Mucosa of rectum (tissue), 2 donors: ENCODE measurements at regions not wholly inside any gene's neighbourhood (a gene's known extent, or its start where the extent isn't known, plus 50 kb on each side); places are given as distances from the start of the nearest gene placed in this dataset.

ENCODE experiments used
- H3K27ac ChIP-seq, 2 donors: one replicate each; pipeline ENCODE4 v1.7.0; 2013; ENCODE audit warnings: inconsistent platforms in 2 of 2, low read depth in 2 of 2, low read length in 2 of 2
- H3K27me3 ChIP-seq, 2 donors: one replicate each; pipeline ENCODE4 v1.7.0; 2013; ENCODE audit warnings: low read length in 2 of 2; ENCODE audit not compliant: control insufficient read depth in 2 of 2, insufficient read depth in 2 of 2
- H3K36me3 ChIP-seq, 2 donors: one replicate each; pipeline ENCODE4 v1.7.0; 2013; ENCODE audit warnings: low read length in 2 of 2; ENCODE audit not compliant: control insufficient read depth in 2 of 2, insufficient read depth in 2 of 2
- H3K4me1 ChIP-seq, 2 donors: one replicate each; pipeline ENCODE4 v1.7.0; 2013; ENCODE audit warnings: low read length in 2 of 2, mild to moderate bottlenecking in 1 of 2; ENCODE audit not compliant: control insufficient read depth in 2 of 2, insufficient read depth in 2 of 2
- H3K4me3 ChIP-seq, 2 donors: one replicate each; pipeline ENCODE4 v1.7.0; 2013; ENCODE audit warnings: low read length in 2 of 2
- H3K9ac ChIP-seq, 2 donors: one replicate each; pipeline ENCODE4 v1.7.0; 2013; ENCODE audit warnings: low read length in 2 of 2, low read depth in 1 of 2, mild to moderate bottlenecking in 1 of 2
- H3K9me3 ChIP-seq, 2 donors: one replicate each; pipeline ENCODE4 v1.7.0; 2013; ENCODE audit warnings: low read length in 2 of 2; ENCODE audit not compliant: control insufficient read depth in 2 of 2
- donor health status: healthy.
- donor health status: Normal muscosa, but diverticular disease.

DNA sequence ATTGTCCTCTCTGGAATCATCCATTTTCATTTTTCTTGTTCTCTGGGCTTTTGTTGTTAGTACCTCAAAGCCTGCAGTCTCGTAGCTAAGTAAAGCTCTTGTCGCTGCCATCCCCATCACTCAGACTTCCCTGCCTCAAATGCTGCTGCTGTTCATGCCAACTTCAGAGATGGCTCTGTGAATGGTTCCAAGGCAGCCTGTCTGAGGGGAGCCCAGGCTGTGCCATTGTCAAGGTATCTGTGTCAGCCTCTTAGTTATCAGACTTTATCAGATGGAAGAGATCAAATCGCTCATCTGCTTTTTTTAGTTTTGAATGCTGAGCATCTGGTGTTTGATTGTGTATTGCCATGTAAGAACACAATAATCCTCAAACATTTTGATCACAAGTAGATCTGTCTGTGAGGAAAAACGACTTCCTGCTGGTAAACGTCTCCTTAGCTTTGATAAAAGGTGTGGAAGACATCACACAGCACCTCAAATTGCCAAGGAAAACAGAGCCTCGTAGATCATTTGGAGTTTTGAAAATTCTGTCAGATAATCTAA lies 304.2 kb upstream of the ZC3H12C start:
- H3K4me3 ChIP-seq, result no peak overlapping the region
- H3K27me3 ChIP-seq, result no peaks in the 10 kb centered on the region
- H3K9ac ChIP-seq, result no peak overlapping the region
- H3K36me3 ChIP-seq, result no peaks in the 10 kb centered on the region
- H3K4me1 ChIP-seq, result no peaks in the 10 kb centered on the region
- no peak overlapping the region for H3K27ac ChIP-seq
- no peaks in the 10 kb centered on the region for H3K9me3 ChIP-seq

DNA sequence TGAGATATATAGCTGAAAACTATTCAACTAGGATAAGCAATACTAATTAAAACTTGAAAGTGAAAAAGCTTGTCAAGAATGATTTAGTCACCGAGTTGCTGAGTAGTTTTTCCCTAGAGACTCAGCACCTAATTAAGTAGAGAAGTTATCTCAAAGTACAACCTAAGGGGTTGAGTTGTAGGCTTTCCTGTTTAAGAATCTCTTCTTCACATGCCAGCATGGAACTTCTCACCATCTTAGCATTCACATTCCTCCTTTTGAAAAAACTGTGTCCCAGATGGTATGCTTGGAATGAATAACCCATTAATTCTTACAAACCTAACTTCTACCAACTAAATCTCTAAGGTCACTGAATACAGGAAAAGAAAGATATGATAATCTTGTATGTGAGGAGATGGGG lies 303.3 kb upstream of the ZC3H12C start:
- Histone ChIP-seq H3K27ac (no peak overlapping the region), H3K4me3 (no peak overlapping the region), H3K9ac (no peak overlapping the region), H3K4me1 (no peaks in the 10 kb centered on the region), H3K27me3 (no peaks in the 10 kb centered on the region), H3K9me3 (no peaks in the 10 kb centered on the region), H3K36me3 (no peaks in the 10 kb centered on the region)

DNA sequence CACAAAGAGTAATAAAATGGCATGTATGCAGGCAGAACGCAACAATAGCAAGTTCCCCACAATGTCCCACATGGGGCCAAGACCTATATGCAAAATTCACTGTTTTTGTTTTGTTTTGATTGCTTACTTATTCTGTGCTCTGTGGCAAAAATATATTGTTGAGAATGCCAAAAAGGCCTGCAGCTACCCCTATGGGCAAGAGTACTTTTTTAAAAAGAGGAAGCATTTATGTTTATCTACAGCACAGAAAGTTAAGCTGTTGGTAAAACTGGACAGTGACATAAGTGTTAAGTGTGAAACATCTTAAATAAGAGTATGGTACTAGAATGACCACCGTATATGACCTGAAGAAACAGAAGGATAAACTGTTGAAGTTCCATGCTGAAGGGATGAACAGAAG lies 301.9 kb upstream of the ZC3H12C start:
- Histone ChIP-seq H3K36me3 (no peaks in the 10 kb centered on the region), H3K27ac (no peak overlapping the region)

GRCh38 chr11:109794501-109794900 lies 298.7 kb upstream of the ZC3H12C start:
- no peak overlapping the region for H3K27ac ChIP-seq
- no peaks in the 10 kb centered on the region for H3K36me3 ChIP-seq
- no peak overlapping the region for H3K9ac ChIP-seq
- H3K4me3 ChIP-seq, result no peak overlapping the region
- no peaks in the 10 kb centered on the region for H3K9me3 ChIP-seq
- no peaks in the 10 kb centered on the region for H3K27me3 ChIP-seq
- no peaks in the 10 kb centered on the region for H3K4me1 ChIP-seq

More for the DNA sequence above, 301.9 kb upstream of the ZC3H12C start:
- Histone ChIP-seq H3K4me1 (no peaks in the 10 kb centered on the region), H3K27me3 (no peaks in the 10 kb centered on the region), H3K9me3 (no peaks in the 10 kb centered on the region), H3K4me3 (no peak overlapping the region), H3K9ac (no peak overlapping the region)

- Histone ChIP-seq H3K9ac (no peak overlapping the region), H3K9me3 (no peaks in the 10 kb centered on the region), H3K27ac (no peak overlapping the region), H3K4me1 (no peaks in the 10 kb centered on the region), H3K27me3 (no peaks in the 10 kb centered on the region), H3K36me3 (no peaks in the 10 kb centered on the region), H3K4me3 (no peak overlapping the region)
Measured at GRCh38 chr11:109795234-109795633, 298.0 kb upstream of the ZC3H12C start.

DNA sequence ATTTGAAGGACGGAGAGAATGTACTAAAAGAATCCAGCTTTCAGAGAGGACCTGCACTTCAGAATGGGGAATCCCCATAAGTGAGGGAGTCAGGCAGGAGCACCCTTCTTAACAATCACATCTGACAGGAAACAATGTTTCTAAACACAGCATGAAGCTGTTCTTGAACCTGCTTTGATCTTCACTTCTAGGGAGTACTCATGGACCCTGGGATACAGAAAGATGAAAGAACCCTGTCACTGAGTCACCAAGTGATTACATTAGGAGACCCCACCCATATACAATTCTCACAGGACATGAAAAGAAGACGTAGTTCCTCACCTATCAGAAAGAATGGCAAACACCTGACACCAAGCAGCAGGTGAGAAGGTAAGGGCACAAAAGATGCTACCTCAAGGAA lies 296.9 kb upstream of the ZC3H12C start:
- no peak overlapping the region for H3K27ac ChIP-seq
- no peak overlapping the region for H3K4me3 ChIP-seq
- H3K36me3 ChIP-seq, result no peaks in the 10 kb centered on the region
- H3K4me1 ChIP-seq, result no peaks in the 10 kb centered on the region
- no peaks in the 10 kb centered on the region for H3K9me3 ChIP-seq
- no peaks in the 10 kb centered on the region for H3K27me3 ChIP-seq
- H3K9ac ChIP-seq, result no peak overlapping the region

- H3K27ac ChIP-seq, result no peak overlapping the region
- no peaks in the 10 kb centered on the region for H3K36me3 ChIP-seq
- H3K4me3 ChIP-seq, result no peak overlapping the region
- no peaks in the 10 kb centered on the region for H3K27me3 ChIP-seq
- H3K4me1 ChIP-seq, result no peaks in the 10 kb centered on the region
- H3K9ac ChIP-seq, result no peak overlapping the region
- H3K9me3 ChIP-seq, result no peaks in the 10 kb centered on the region
Measured at GRCh38 chr11:109798521-109798920, 294.7 kb upstream of the ZC3H12C start.

- Histone ChIP-seq H3K4me3 (no peak overlapping the region), H3K27me3 (no peaks in the 10 kb centered on the region), H3K36me3 (no peaks in the 10 kb centered on the region), H3K9me3 (no peaks in the 10 kb centered on the region), H3K9ac (no peak overlapping the region), H3K4me1 (no peaks in the 10 kb centered on the region), H3K27ac (no peak overlapping the region)
Measured at GRCh38 chr11:109799604-109800003, 293.6 kb upstream of the ZC3H12C start.

DNA sequence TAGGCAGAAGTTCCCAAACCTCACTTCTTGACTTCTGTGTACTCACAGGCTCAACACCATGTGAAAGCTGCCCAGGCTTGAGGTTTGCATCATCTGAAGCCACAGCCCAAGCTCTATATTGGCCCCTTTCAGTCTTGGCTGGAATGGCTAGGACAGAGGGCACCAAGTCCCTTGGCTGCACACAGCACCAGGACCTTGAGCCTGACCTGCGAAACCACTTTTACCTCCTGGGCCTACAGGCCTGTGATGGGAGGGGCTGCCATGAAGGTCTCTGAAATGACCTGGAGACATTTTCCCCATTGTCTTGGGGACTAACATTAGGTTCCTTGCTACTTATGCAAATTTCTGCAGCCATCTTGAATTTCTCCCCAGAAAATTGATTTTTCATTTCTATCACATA lies 288.3 kb upstream of the ZC3H12C start:
- Histone ChIP-seq H3K4me3 (no peak overlapping the region), H3K4me1 (no peaks in the 10 kb centered on the region), H3K9ac (no peak overlapping the region), H3K36me3 (no peaks in the 10 kb centered on the region), H3K27me3 (no peaks in the 10 kb centered on the region), H3K9me3 (no peaks in the 10 kb centered on the region), H3K27ac (no peak overlapping the region)

DNA sequence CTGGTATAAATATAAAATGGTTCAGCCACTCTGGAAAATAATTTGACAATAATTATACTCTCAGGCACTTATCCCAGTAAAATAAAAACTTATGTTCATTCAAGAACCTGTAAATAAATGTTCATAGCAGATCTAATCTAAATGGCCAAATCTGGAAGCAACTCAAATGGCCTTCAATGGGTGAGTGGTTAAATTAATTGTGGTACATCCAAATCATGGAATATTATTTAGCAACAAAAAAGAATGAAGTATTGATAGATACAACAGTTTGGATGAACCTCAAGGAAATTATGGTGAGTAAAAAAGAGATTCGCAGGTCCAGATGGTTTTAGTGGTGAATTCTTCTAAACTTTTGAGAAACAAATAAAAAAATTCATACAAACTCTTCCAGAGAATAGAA lies 287.0 kb upstream of the ZC3H12C start:
- Histone ChIP-seq H3K9me3 (no peaks in the 10 kb centered on the region), H3K9ac (no peak overlapping the region), H3K27ac (no peak overlapping the region), H3K36me3 (no peaks in the 10 kb centered on the region), H3K4me3 (no peak overlapping the region), H3K27me3 (no peaks in the 10 kb centered on the region), H3K4me1 (no peaks in the 10 kb centered on the region)

- Histone ChIP-seq H3K4me3 (no peak overlapping the region), H3K9ac (no peak overlapping the region), H3K4me1 (no peaks in the 10 kb centered on the region), H3K27ac (no peak overlapping the region), H3K27me3 (no peaks in the 10 kb centered on the region), H3K9me3 (no peaks in the 10 kb centered on the region), H3K36me3 (no peaks in the 10 kb centered on the region)
Measured at GRCh38 chr11:109808569-109808968, 284.6 kb upstream of the ZC3H12C start.
